HEK293 (cell line): ENCODE measurements at regions not wholly inside any gene's neighbourhood (a gene's known extent, or its start where the extent isn't known, plus 50 kb on each side); places are given as distances from the start of the nearest gene placed in this dataset.
"Not testable (repeated sequence)": the region's sequence is repeated elsewhere in the genome, so short reads cannot be mapped to it uniquely, and the experiment has no call there.

Source experiments
- CTCF ChIA-PET: fragments of 350-600 bp; formaldehyde crosslinking; extraction: SDS; loops from one replicate; lab custom pipeline; 2021; ENCODE audit warnings: antibody characterized with exemption; lab: Yijun Ruan, JAX
- POLR2A ChIA-PET: fragments of 300-600 bp; formaldehyde crosslinking; extraction: SDS; loops from one replicate; lab custom pipeline; 2020; ENCODE audit warnings: antibody characterized with exemption, inconsistent platforms; lab: Yijun Ruan, JAX
- H3K27ac ChIP-seq: fragments of 200-500 bp; sonication (Bioruptor generic); 2 replicates; pipeline ENCODE4 v1.5.1; 2014; ENCODE audit warnings: low read depth, low read length, control low read depth, inconsistent platforms; ENCODE audit errors: extremely low read depth
- H3K36me3 ChIP-seq, 2 experiments: fragments of 200-500 bp in 1 of 2; sonication (Bioruptor generic) in 1 of 2; 1 replicate in 1 of 2; 2 replicates in 1 of 2; pipeline ENCODE4 v1.5.1; 2014 to 2017; ENCODE audit warnings: inconsistent platforms in 2 of 2, low read length in 2 of 2; ENCODE audit not compliant: control insufficient read depth in 2 of 2, insufficient read depth in 1 of 2
- H3K4me1 ChIP-seq: fragments of 200-500 bp; sonication (Bioruptor generic); 2 replicates; pipeline ENCODE4 v1.5.1; 2014; ENCODE audit warnings: mild to moderate bottlenecking, low read length, inconsistent platforms; ENCODE audit not compliant: control insufficient read depth, insufficient read depth
- H3K4me3 ChIP-seq: 2 replicates; pipeline ENCODE4 v1.5.1; 2011; ENCODE audit warnings: low read depth, mild to moderate bottlenecking, control low read depth, low read length, moderate library complexity
- H3K9me3 ChIP-seq: fragments of 200-500 bp; sonication (Bioruptor generic); 2 replicates; pipeline ENCODE4 v1.5.1; 2014; ENCODE audit warnings: low read depth, low read length, inconsistent platforms; ENCODE audit not compliant: control insufficient read depth, insufficient read depth
- GLIS1 ChIP-seq: fragments of 450-650 bp; formaldehyde crosslinking; IDR thresholded peaks from 2 replicates; pipeline ENCODE4 v1.5.1; 2016; ENCODE audit warnings: missing biosample characterization, missing genetic modification characterization
- PATZ1 ChIP-seq: fragments of 450-650 bp; formaldehyde crosslinking; IDR thresholded peaks from 2 replicates; pipeline ENCODE4 v1.5.1; 2016; ENCODE audit warnings: missing biosample characterization, missing genetic modification characterization
- SP2 ChIP-seq: fragments of 450-650 bp; formaldehyde crosslinking; IDR thresholded peaks from 2 replicates; pipeline ENCODE4 v1.5.1; 2016; ENCODE audit warnings: missing biosample characterization, missing genetic modification characterization
- ZBTB17 ChIP-seq: fragments of 450-650 bp; formaldehyde crosslinking; IDR thresholded peaks from 2 replicates; pipeline ENCODE4 v1.5.1; 2016; ENCODE audit warnings: missing biosample characterization, missing genetic modification characterization
- ZIC2 ChIP-seq: fragments of 450-650 bp; formaldehyde crosslinking; IDR thresholded peaks from 2 replicates; pipeline ENCODE4 v1.5.1; 2016; ENCODE audit warnings: missing biosample characterization, missing genetic modification characterization
- ZNF398 ChIP-seq: fragments of 450-650 bp; formaldehyde crosslinking; IDR thresholded peaks from 2 replicates; pipeline ENCODE4 v1.5.1; 2017; ENCODE audit warnings: missing biosample characterization, missing genetic modification characterization
- ZNF518A ChIP-seq: fragments of 450-650 bp; formaldehyde crosslinking; conservative IDR thresholded peaks from 2 replicates; pipeline ENCODE4 v1.5.1; 2016; ENCODE audit warnings: low read depth, missing biosample characterization, missing genetic modification characterization
- ZNF658 ChIP-seq: fragments of 450-650 bp; formaldehyde crosslinking; IDR thresholded peaks from 2 replicates; pipeline ENCODE4; 2016; ENCODE audit warnings: missing biosample characterization, missing genetic modification characterization
- ZSCAN16 ChIP-seq: fragments of 450-650 bp; formaldehyde crosslinking; IDR thresholded peaks from 2 replicates; pipeline ENCODE4 v1.5.1; 2016; ENCODE audit warnings: missing biosample characterization, missing genetic modification characterization

- TF ChIP-seq PATZ1 (tag by site-specific recombination) (no peak), ZNF658 (tag by site-specific recombination) (no peak), ZNF518A (tag by site-specific recombination) (no peak), ZNF398 (tag by site-specific recombination) (no peak)
Measured at GRCh38 chr3:152684279-152684678, 150.7 kb upstream of the P2RY1 start (continued).

GRCh38 chr3:152688313-152688712, 146.6 kb upstream of the P2RY1 start:
- TF ChIP-seq ZSCAN16 (tag by site-specific recombination) (no peak), SP2 (tag by site-specific recombination) (no peak), GLIS1 (tag by site-specific recombination) (peak; percentile 55; the same call in 1 of the 2 replicates), ZIC2 (tag by site-specific recombination) (peak; percentile 86), ZBTB17 (tag by site-specific recombination) (no peak)
- TF ChIP-seq, all 188 proteins: peak for 2
- no peaks in the 10 kb centered on the region for H3K36me3 ChIP-seq
- ChIA-PET CTCF (no interaction called here), POLR2A (no interaction called here)
- no peak overlapping the region for H3K4me3 ChIP-seq
- no peak overlapping the region for H3K27ac ChIP-seq
- H3K9me3 ChIP-seq, result no peaks in the 10 kb centered on the region
- H3K4me1 ChIP-seq, result no peaks in the 10 kb centered on the region

- POLR2A ChIA-PET, H3K4me3 ChIP-seq, H3K9me3 ChIP-seq, H3K4me1 ChIP-seq, H3K27ac ChIP-seq, CTCF ChIA-PET, H3K36me3 ChIP-seq: not testable (repeated sequence)
Measured at GRCh38 chr3:152692326-152692725, 142.6 kb upstream of the P2RY1 start.

- CTCF ChIA-PET, H3K36me3 ChIP-seq, H3K4me3 ChIP-seq, H3K4me1 ChIP-seq, POLR2A ChIA-PET, H3K27ac ChIP-seq, H3K9me3 ChIP-seq: not testable (repeated sequence)
Measured at GRCh38 chr3:152693521-152694250, 141.2 kb upstream of the P2RY1 start.
